Endothelial cell of umbilical vein (primary cell): ENCODE measurements at regions not wholly inside any gene's neighbourhood (a gene's known extent, or its start where the extent isn't known, plus 50 kb on each side); places are given as distances from the start of the nearest gene placed in this dataset.

ENCODE experiments used
- BruUV-seq: library from RNA; stranded (reverse); fragments of 400-500 nt; replicated peaks from 2 replicates; lab custom pipeline; 2021; lab: Mats Ljungman, UMichigan
- CTCF ChIA-PET: fragments of 300-600, 350-600 bp; sonication (Branson Sonifier 250); formaldehyde crosslinking; loops from one replicate; lab custom pipeline; 2021; ENCODE audit warnings: antibody characterized with exemption, inconsistent platforms; lab: Charles Lee
- POLR2A ChIA-PET: fragments of 300-600, 350-600 bp; sonication (Branson Sonifier 250); formaldehyde crosslinking; loops from one replicate; lab custom pipeline; 2021; ENCODE audit warnings: antibody characterized with exemption, inconsistent platforms; lab: Charles Lee
- DNase-seq: peaks from one replicate; pipeline ENCODE4 v3.0.0-alpha.2; 2011; ENCODE audit warnings: low read depth, low spot score
- FAIRE-seq: peaks from 2 replicates; lab custom pipeline; 2011; peaks lifted over from hg19 to GRCh38; lab: Jason Lieb, UNC
- H2AFZ ChIP-seq: 2 replicates; pipeline ENCODE4 v1.6.0; 2012; ENCODE audit warnings: low read depth, low read length, control low read depth, inconsistent platforms
- H3K27ac ChIP-seq: 2 replicates; pipeline ENCODE4 v1.5.1; 2011; ENCODE audit warnings: low read depth, mild to moderate bottlenecking, control low read depth, low read length, moderate library complexity; ENCODE audit not compliant: insufficient read depth
- H3K27me3 ChIP-seq, 2 experiments: 2 replicates each; pipeline versions ENCODE4 v1.6.0 to v1.6.1; 2011; ENCODE audit warnings: low read length in 2 of 2, mixed read lengths in 1 of 2; ENCODE audit not compliant: control insufficient read depth in 2 of 2, insufficient read depth in 2 of 2
- H3K36me3 ChIP-seq, 2 experiments: 2 replicates in 1 of 2; 3 replicates in 1 of 2; pipeline ENCODE4 v1.5.1; 2011; ENCODE audit warnings: low read length in 2 of 2, mild to moderate bottlenecking in 1 of 2, moderate library complexity in 1 of 2; ENCODE audit not compliant: control insufficient read depth in 2 of 2, insufficient read depth in 2 of 2; ENCODE audit errors: extremely low read depth in 1 of 2
- H3K4me1 ChIP-seq: 3 replicates; pipeline ENCODE4 v1.5.1; 2011; ENCODE audit warnings: mild to moderate bottlenecking, low read length; ENCODE audit not compliant: control insufficient read depth, insufficient read depth; ENCODE audit errors: extremely low read depth
- H3K4me2 ChIP-seq: 2 replicates; pipeline ENCODE4 v1.6.1; 2011; ENCODE audit warnings: low read length, control low read depth, mixed read lengths; ENCODE audit not compliant: insufficient read depth
- H3K4me3 ChIP-seq, 3 experiments: fragments of 200-600 bp in 1 of 3; sonication (generic), shearing (Covaris generic) in 1 of 3; replicated peaks in 1 of 3; 2 replicates each; pipeline ENCODE4 v1.5.1; 2011 to 2016; ENCODE audit warnings: control low read depth in 3 of 3, low read length in 3 of 3, mild to moderate bottlenecking in 2 of 3, inconsistent platforms in 1 of 3, low read depth in 1 of 3, moderate library complexity in 1 of 3; ENCODE audit not compliant: insufficient read depth in 1 of 3
- H3K79me2 ChIP-seq: 2 replicates; pipeline ENCODE4 v1.6.0; 2012; ENCODE audit warnings: low read length, inconsistent platforms; ENCODE audit not compliant: control insufficient read depth, insufficient read depth
- H3K9ac ChIP-seq: replicated peaks from 2 replicates; pipeline ENCODE3; 2011; ENCODE audit warnings: low read length, control low read depth; ENCODE audit not compliant: insufficient read depth; ENCODE audit errors: extremely low read depth
- H3K9me1 ChIP-seq: replicated peaks from 3 replicates; pipeline ENCODE4 v1.6.0; 2011; ENCODE audit warnings: mild to moderate bottlenecking, low read length; ENCODE audit not compliant: control insufficient read depth, insufficient read depth; ENCODE audit errors: extremely low read depth
- H3K9me3 ChIP-seq: replicated peaks from 2 replicates; pipeline ENCODE4 v1.5.1; 2012; ENCODE audit warnings: low read length, inconsistent platforms; ENCODE audit not compliant: control insufficient read depth, insufficient read depth
- H4K20me1 ChIP-seq: replicated peaks from 2 replicates; pipeline ENCODE3; 2011; ENCODE audit warnings: mild to moderate bottlenecking, low read length; ENCODE audit not compliant: control insufficient read depth, insufficient read depth; ENCODE audit errors: extremely low read depth
- EZH2 ChIP-seq: IDR thresholded peaks from 2 replicates; pipeline ENCODE4 v1.6.1; 2012; ENCODE audit warnings: borderline replicate concordance, low read depth, mild to moderate bottlenecking, moderate library complexity, low read length, inconsistent platforms; ENCODE audit not compliant: severe bottlenecking
- FOS ChIP-seq: IDR thresholded peaks from 2 replicates; pipeline ENCODE4 v1.6.1; 2011; ENCODE audit warnings: mild to moderate bottlenecking, low read length, moderate library complexity, borderline replicate concordance; ENCODE audit not compliant: insufficient read depth
- GATA2 ChIP-seq: IDR thresholded peaks from 2 replicates; pipeline ENCODE4 v1.7.0; 2011; ENCODE audit warnings: low read depth, mild to moderate bottlenecking, moderate library complexity, mixed read lengths, low read length; ENCODE audit not compliant: insufficient read length, insufficient read depth
- JUN ChIP-seq: IDR thresholded peaks from 2 replicates; pipeline ENCODE4 v1.6.1; 2011; ENCODE audit warnings: borderline replicate concordance, low read depth; ENCODE audit not compliant: insufficient read length, insufficient read depth
- MAX ChIP-seq: IDR thresholded peaks from 2 replicates; pipeline ENCODE4 v1.6.1; 2011; ENCODE audit not compliant: insufficient read depth, insufficient read length
- MYC ChIP-seq: IDR thresholded peaks from one replicate; pipeline ENCODE4 v1.6.1; 2011; ENCODE audit warnings: mild to moderate bottlenecking, low read depth, low read length
- POLR2A ChIP-seq: IDR thresholded peaks from 2 replicates; pipeline ENCODE4 v1.6.1; 2012; ENCODE audit warnings: low read depth, mild to moderate bottlenecking, control low read depth, low read length
- POLR2AphosphoS5 ChIP-seq: IDR thresholded peaks from 2 replicates; pipeline ENCODE4 v1.6.1; 2012; ENCODE audit warnings: low read depth, mild to moderate bottlenecking, control low read depth, low read length, moderate library complexity; ENCODE audit not compliant: insufficient read depth
- dilution Hi-C: fragments of 300-500 bp; cut with MboI; formaldehyde crosslinking; loops from one replicate; pipeline ENCODE4 v1.15.0; 2019; ENCODE audit warnings: low sequenced_read_pairs; ENCODE audit not compliant: extremely low pct_ligation_motif_present
- intact Hi-C: fragments of 100-400 bp; cut with micrococcal nuclease; formaldehyde crosslinking; loops from one replicate; pipeline ENCODE4 v1.10.0; 2022
- TF ChIP-seq, protein P1 (sequence below), 2 donors: IDR thresholded peaks; 1 replicate in 1 of 2; 2 replicates in 1 of 2; pipeline ENCODE4 v1.5.1; 2011; ENCODE audit warnings: low read length in 2 of 2, mild to moderate bottlenecking in 2 of 2, moderate library complexity in 2 of 2, control low read depth in 1 of 2, inconsistent platforms in 1 of 2, low read depth in 1 of 2; ENCODE audit not compliant: insufficient read depth in 1 of 2; ENCODE audit errors: extremely low read depth in 1 of 2

GRCh38 chr15:70451821-70452653 is 311.3 kb downstream of the UACA start:
- dilution Hi-C loops (no loop called here), intact Hi-C loops (no loop called here)
- DNase-seq, result no peak
- no TSS peak for BruUV-seq
- Histone ChIP-seq H3K4me3 (no peak overlapping the region), H3K4me1 (no peaks in the 10 kb centered on the region), H3K9ac (no peak overlapping the region), H3K9me1 (no peaks in the 10 kb centered on the region), H2AFZ (no peak overlapping the region), H3K27me3 (peaks cover 6 to 7% of the 10 kb centered on the region in 2 experiments), H3K36me3 (no peaks in the 10 kb centered on the region), H4K20me1 (no peaks in the 10 kb centered on the region), H3K9me3 (no peaks in the 10 kb centered on the region), H3K79me2 (no peaks in the 10 kb centered on the region), H3K27ac (no peak overlapping the region), H3K4me2 (no peak overlapping the region)
- CTCF ChIA-PET, result interaction anchor here (0.7 to 2.7 kb wide), 3 partner anchors 8 to 21 kb away, joined by 3 to 7 read pairs (median 6); no protein-coding TSS in a partner anchor
- TF ChIP-seq GATA2, result no peak
- TF ChIP-seq JUN, result no peak
- TF ChIP-seq FOS, result no peak
- TF ChIP-seq MAX, result no peak
- TF ChIP-seq EZH2, result no peak
- no peak for TF ChIP-seq MYC
- no peak for TF ChIP-seq POLR2AphosphoS5
- TF ChIP-seq POLR2A, result no peak
- TF ChIP-seq, protein P1, sequence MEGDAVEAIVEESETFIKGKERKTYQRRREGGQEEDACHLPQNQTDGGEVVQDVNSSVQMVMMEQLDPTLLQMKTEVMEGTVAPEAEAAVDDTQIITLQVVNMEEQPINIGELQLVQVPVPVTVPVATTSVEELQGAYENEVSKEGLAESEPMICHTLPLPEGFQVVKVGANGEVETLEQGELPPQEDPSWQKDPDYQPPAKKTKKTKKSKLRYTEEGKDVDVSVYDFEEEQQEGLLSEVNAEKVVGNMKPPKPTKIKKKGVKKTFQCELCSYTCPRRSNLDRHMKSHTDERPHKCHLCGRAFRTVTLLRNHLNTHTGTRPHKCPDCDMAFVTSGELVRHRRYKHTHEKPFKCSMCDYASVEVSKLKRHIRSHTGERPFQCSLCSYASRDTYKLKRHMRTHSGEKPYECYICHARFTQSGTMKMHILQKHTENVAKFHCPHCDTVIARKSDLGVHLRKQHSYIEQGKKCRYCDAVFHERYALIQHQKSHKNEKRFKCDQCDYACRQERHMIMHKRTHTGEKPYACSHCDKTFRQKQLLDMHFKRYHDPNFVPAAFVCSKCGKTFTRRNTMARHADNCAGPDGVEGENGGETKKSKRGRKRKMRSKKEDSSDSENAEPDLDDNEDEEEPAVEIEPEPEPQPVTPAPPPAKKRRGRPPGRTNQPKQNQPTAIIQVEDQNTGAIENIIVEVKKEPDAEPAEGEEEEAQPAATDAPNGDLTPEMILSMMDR (IDR thresholded peaks at IDR 0.05; ENCODE audit: extremely low read depth in 1 of 2, insufficient read depth in 1 of 2, low read depth in 1 of 2, low read length in 2 of 2), result no peak
- POLR2A ChIA-PET, result no interaction called here
- no peak for FAIRE-seq
